T-helper 17 cell (primary cell): ENCODE measurements at regions not wholly inside any gene's neighbourhood (a gene's known extent, or its start where the extent isn't known, plus 50 kb on each side); places are given as distances from the start of the nearest gene placed in this dataset.

Experiments used
- ATAC-seq: fragments of 150-1000 bp; cut with Tn5 transposase; 2 replicates; pipeline ENCODE4 v1.10.0; 2021; ENCODE audit warnings: mild to moderate bottlenecking, moderate library complexity
- DNase-seq, 3 donors: peaks; one replicate each; pipeline versions ENCODE4 v3.0.0 to v3.0.0-alpha.2; 2020 to 2021
- H3K9me3 ChIP-seq: one replicate; pipeline ENCODE4 v1.7.0; 2013; ENCODE audit warnings: low read length, mild to moderate bottlenecking; ENCODE audit not compliant: control insufficient read depth, poor library complexity, severe bottlenecking
- H3K27ac Mint-ChIP-seq: one replicate; pipeline ENCODE4 v1.8.0; 2022; ENCODE audit warnings: mild to moderate bottlenecking, moderate library complexity, mixed read lengths
- H3K27me3 Mint-ChIP-seq: one replicate; pipeline ENCODE4 v1.8.0; 2022; ENCODE audit warnings: mixed read lengths
- H3K36me3 Mint-ChIP-seq: one replicate; pipeline ENCODE4 v1.8.0; 2022; ENCODE audit warnings: low read depth, mixed read lengths
- H3K4me1 Mint-ChIP-seq: one replicate; pipeline ENCODE4 v1.8.0; 2022; ENCODE audit warnings: mild to moderate bottlenecking, mixed read lengths
- H3K4me3 Mint-ChIP-seq: one replicate; pipeline ENCODE4 v1.8.0; 2022; ENCODE audit warnings: mild to moderate bottlenecking, moderate library complexity, mixed read lengths

- ATAC-seq (no peak), DNase-seq (no peak)
- H3K4me1 Mint-ChIP-seq = no peaks in the 10 kb centered on the region
- peaks cover 8% of the 10 kb centered on the region for H3K27me3 Mint-ChIP-seq
- H3K27ac Mint-ChIP-seq = no peak overlapping the region
- no peak overlapping the region for H3K4me3 Mint-ChIP-seq
- H3K36me3 Mint-ChIP-seq = no peaks in the 10 kb centered on the region
- H3K9me3 ChIP-seq = no peaks in the 10 kb centered on the region
These were observed 1239.4 kb downstream of the BRD1 start for GRCh38 chr22:48588151-48588877.

- H3K27ac Mint-ChIP-seq = no peak overlapping the region
- no peaks in the 10 kb centered on the region for H3K9me3 ChIP-seq
- no peaks in the 10 kb centered on the region for H3K36me3 Mint-ChIP-seq
- no peak overlapping the region for H3K4me3 Mint-ChIP-seq
- no peak for DNase-seq
- H3K4me1 Mint-ChIP-seq = no peaks in the 10 kb centered on the region
- peaks cover 8% of the 10 kb centered on the region for H3K27me3 Mint-ChIP-seq
- ATAC-seq = no peak
These were observed 1240.3 kb downstream of the BRD1 start for GRCh38 chr22:48587236-48587865.

GRCh38 chr22:48586799-48587185, 1240.9 kb downstream of the BRD1 start:
- H3K4me1 Mint-ChIP-seq = no peaks in the 10 kb centered on the region
- H3K27ac Mint-ChIP-seq = no peak overlapping the region
- DNase-seq (no peak), ATAC-seq (no peak)
- no peaks in the 10 kb centered on the region for H3K9me3 ChIP-seq
- H3K27me3 Mint-ChIP-seq = peaks cover 8% of the 10 kb centered on the region
- no peaks in the 10 kb centered on the region for H3K36me3 Mint-ChIP-seq
- no peak overlapping the region for H3K4me3 Mint-ChIP-seq

- H3K36me3 Mint-ChIP-seq = no peaks in the 10 kb centered on the region
- H3K9me3 ChIP-seq = no peaks in the 10 kb centered on the region
- DNase-seq = no peak
- no peak overlapping the region for H3K27ac Mint-ChIP-seq
- ATAC-seq = no peak
- H3K27me3 Mint-ChIP-seq = peaks cover 8% of the 10 kb centered on the region
- no peak overlapping the region for H3K4me3 Mint-ChIP-seq
- no peaks in the 10 kb centered on the region for H3K4me1 Mint-ChIP-seq
These were observed 1241.5 kb downstream of the BRD1 start for GRCh38 chr22:48585916-48586798.

GRCh38 chr22:48584170-48584569, 1243.5 kb downstream of the BRD1 start:
- Mint-ChIP-seq H3K36me3 (no peaks in the 10 kb centered on the region), H3K27ac (no peak overlapping the region), H3K4me1 (no peaks in the 10 kb centered on the region), H3K4me3 (no peak overlapping the region), H3K27me3 (no peaks in the 10 kb centered on the region)
- H3K9me3 ChIP-seq = no peaks in the 10 kb centered on the region
- DNase-seq = no peak
- ATAC-seq = no peak

- DNase-seq (no peak), ATAC-seq (no peak)
- Mint-ChIP-seq H3K36me3 (no peaks in the 10 kb centered on the region), H3K27me3 (peaks cover 15% of the 10 kb centered on the region), H3K4me1 (no peaks in the 10 kb centered on the region), H3K4me3 (no peak overlapping the region), H3K27ac (no peak overlapping the region)
- no peaks in the 10 kb centered on the region for H3K9me3 ChIP-seq
These were observed 1245.7 kb downstream of the BRD1 start for GRCh38 chr22:48581796-48582469.

GRCh38 chr22:48581205-48581766, 1246.4 kb downstream of the BRD1 start:
- H3K27me3 Mint-ChIP-seq = peaks cover 15% of the 10 kb centered on the region
- no peak overlapping the region for H3K27ac Mint-ChIP-seq
- ATAC-seq (no peak), DNase-seq (no peak)
- H3K4me3 Mint-ChIP-seq = no peak overlapping the region
- no peaks in the 10 kb centered on the region for H3K4me1 Mint-ChIP-seq
- H3K36me3 Mint-ChIP-seq = no peaks in the 10 kb centered on the region
- H3K9me3 ChIP-seq = no peaks in the 10 kb centered on the region

- DNase-seq (no peak), ATAC-seq (no peak)
- H3K4me3 Mint-ChIP-seq = no peak overlapping the region
- H3K4me1 Mint-ChIP-seq = no peaks in the 10 kb centered on the region
- no peak overlapping the region for H3K27ac Mint-ChIP-seq
- H3K36me3 Mint-ChIP-seq = no peaks in the 10 kb centered on the region
- H3K27me3 Mint-ChIP-seq = peaks cover 15% of the 10 kb centered on the region
- H3K9me3 ChIP-seq = no peaks in the 10 kb centered on the region
These were observed 1247.1 kb downstream of the BRD1 start for GRCh38 chr22:48580481-48580970.

GRCh38 chr22:48579928-48580309, 1247.8 kb downstream of the BRD1 start:
- Mint-ChIP-seq H3K27ac (no peak overlapping the region), H3K27me3 (peaks cover 15% of the 10 kb centered on the region), H3K4me3 (no peak overlapping the region), H3K4me1 (no peaks in the 10 kb centered on the region), H3K36me3 (no peaks in the 10 kb centered on the region)
- DNase-seq = no peak
- ATAC-seq = no peak
- H3K9me3 ChIP-seq = no peaks in the 10 kb centered on the region

GRCh38 chr22:48579043-48579927, 1248.4 kb downstream of the BRD1 start:
- Mint-ChIP-seq H3K27me3 (peaks cover 21% of the 10 kb centered on the region), H3K27ac (no peak overlapping the region), H3K36me3 (no peaks in the 10 kb centered on the region), H3K4me3 (no peak overlapping the region), H3K4me1 (no peaks in the 10 kb centered on the region)
- no peaks in the 10 kb centered on the region for H3K9me3 ChIP-seq
- DNase-seq (no peak), ATAC-seq (no peak)

- Mint-ChIP-seq H3K27me3 (peaks cover 28% of the 10 kb centered on the region), H3K27ac (no peak overlapping the region), H3K4me3 (no peak overlapping the region), H3K36me3 (no peaks in the 10 kb centered on the region), H3K4me1 (no peaks in the 10 kb centered on the region)
- no peaks in the 10 kb centered on the region for H3K9me3 ChIP-seq
- no peak for ATAC-seq
- no peak for DNase-seq
These were observed 1249.3 kb downstream of the BRD1 start for GRCh38 chr22:48578138-48579042.
